Peyer's patch (tissue), 4 donors: ENCODE measurements at regions not wholly inside any gene's neighbourhood (a gene's known extent, or its start where the extent isn't known, plus 50 kb on each side); places are given as distances from the start of the nearest gene placed in this dataset.

ENCODE experiments used
- DNase-seq, 3 donors: peaks; one replicate each; pipeline ENCODE4 v3.0.0-alpha.2; 2017 to 2019
- H3K27ac ChIP-seq, 4 donors: fragments of 200-600 bp; sonication (generic); one replicate each; pipeline ENCODE4 v1.5.1; 2016 to 2019
- H3K27me3 ChIP-seq, 2 donors: fragments of 200-600 bp; sonication (generic); one replicate each; pipeline ENCODE4 v1.5.1; 2019
- H3K36me3 ChIP-seq, 3 donors: fragments of 200-600 bp; sonication (generic); one replicate each; pipeline ENCODE4 v1.5.1; 2016 to 2019
- H3K4me1 ChIP-seq, 4 donors: fragments of 200-600 bp; sonication (generic); one replicate each; pipeline ENCODE4 v1.5.1; 2016 to 2019
- H3K4me3 ChIP-seq, 4 donors: fragments of 200-600 bp; sonication (generic); 1 replicate in 3 of 4; 2 replicates in 1 of 4; pipeline ENCODE4 v1.5.1; 2016 to 2019; ENCODE audit warnings: mild to moderate bottlenecking in 1 of 4
- H3K9me3 ChIP-seq, 4 donors: fragments of 200-600 bp; sonication (generic); one replicate each; pipeline ENCODE4 v1.5.1; 2016 to 2019; ENCODE audit warnings: mild to moderate bottlenecking in 1 of 4
- CTCF ChIP-seq, 6 experiments: fragments of 450-650 bp in 4 of 6; fragments of 200-600 bp in 2 of 6; sonication (generic) in 1 of 6; IDR thresholded peaks; one replicate each; pipeline ENCODE4 v1.5.1; 2017 to 2019; ENCODE audit warnings: antibody characterized with exemption in 6 of 6, mild to moderate bottlenecking in 3 of 6, moderate library complexity in 1 of 6
- POLR2A ChIP-seq, 2 donors: fragments of 450-650 bp; IDR thresholded peaks; one replicate each; pipeline ENCODE4 v1.5.1; 2017; ENCODE audit warnings: antibody characterized with exemption in 2 of 2, mild to moderate bottlenecking in 2 of 2, moderate library complexity in 2 of 2

GRCh38 chr14:73764406-73765280 lies 50.5 kb upstream of the PNMA1 start:
- TF ChIP-seq POLR2A (IDR thresholded peaks at IDR 0.05) (peak in 1 of 2 donors; percentile 35), CTCF (IDR thresholded peaks at IDR 0.05) (no peak)
- peak; percentile 71 to 82 (median 76) for DNase-seq
- no peaks in the 10 kb centered on the region for H3K27me3 ChIP-seq
- H3K36me3 ChIP-seq, result no peaks in the 10 kb centered on the region
- no peak overlapping the region for H3K4me3 ChIP-seq
- H3K9me3 ChIP-seq, result no peaks in the 10 kb centered on the region
- peaks cover 27 to 75% (median 45%) of the 10 kb centered on the region in 4 donors for H3K4me1 ChIP-seq
- peak overlapping the region; percentile 71 to 86 (median 78) for H3K27ac ChIP-seq
